DND-41 (cell line): ENCODE measurements at regions not wholly inside any gene's neighbourhood (a gene's known extent, or its start where the extent isn't known, plus 50 kb on each side); places are given as distances from the start of the nearest gene placed in this dataset.
A peak's percentile ranks its signal among the peaks of the same experiment; 100 is the strongest.

ENCODE experiments used
- ATAC-seq: fragments of 200-7000 bp; cut with Tn5 transposase; 3 replicates; pipeline ENCODE4 v1.9.1; 2021; ENCODE audit warnings: low read depth; ENCODE audit not compliant: insufficient read depth
- DNase-seq: peaks from one replicate; pipeline ENCODE4 v3.0.0-alpha.2; 2020
- H2AFZ ChIP-seq: 2 replicates; pipeline ENCODE4 v1.6.0; 2012; ENCODE audit warnings: low read depth, low read length
- H3K27ac ChIP-seq: 2 replicates; pipeline ENCODE4 v1.5.1; 2012; ENCODE audit warnings: low read length, inconsistent platforms
- H3K27me3 ChIP-seq: fragments of 200-600 bp; sonication (generic); 2 replicates; pipeline ENCODE4 v1.6.0; 2012; ENCODE audit warnings: low read length, mild to moderate bottlenecking, inconsistent platforms; ENCODE audit not compliant: insufficient read depth, poor library complexity
- H3K36me3 ChIP-seq: 2 replicates; pipeline ENCODE4 v1.5.1; 2012; ENCODE audit warnings: low read length, inconsistent platforms; ENCODE audit not compliant: insufficient read depth
- H3K4me1 ChIP-seq: 2 replicates; pipeline ENCODE4 v1.5.1; 2012; ENCODE audit warnings: mild to moderate bottlenecking, low read length; ENCODE audit not compliant: insufficient read depth
- H3K4me2 ChIP-seq: 2 replicates; pipeline ENCODE4 v1.6.0; 2012; ENCODE audit warnings: mild to moderate bottlenecking, moderate library complexity, low read length, inconsistent platforms; ENCODE audit not compliant: insufficient read depth
- H3K4me3 ChIP-seq, 2 experiments: fragments of 200-600 bp in 1 of 2; shearing (Covaris generic) in 1 of 2; 2 replicates each; pipeline ENCODE4 v1.5.1; 2012 to 2016; ENCODE audit warnings: inconsistent platforms in 2 of 2, low read length in 2 of 2, mild to moderate bottlenecking in 2 of 2, low read depth in 1 of 2, moderate library complexity in 1 of 2
- H3K79me2 ChIP-seq: 2 replicates; pipeline ENCODE4 v1.6.0; 2012; ENCODE audit warnings: low read length, inconsistent platforms; ENCODE audit not compliant: insufficient read depth
- H3K9ac ChIP-seq: 2 replicates; pipeline ENCODE4 v1.6.0; 2012; ENCODE audit warnings: low read depth, mild to moderate bottlenecking, inconsistent platforms, low read length, moderate library complexity
- H3K9me3 ChIP-seq: 2 replicates; pipeline ENCODE4 v1.5.1; 2012; ENCODE audit warnings: low read length, moderate library complexity, mild to moderate bottlenecking, inconsistent platforms; ENCODE audit not compliant: insufficient read depth, severe bottlenecking
- H4K20me1 ChIP-seq: 2 replicates; pipeline ENCODE4 v1.6.0; 2012; ENCODE audit warnings: low read length; ENCODE audit not compliant: insufficient read depth
- CTCF ChIP-seq: IDR thresholded peaks from 2 replicates; pipeline ENCODE4 v1.5.1; 2012; ENCODE audit warnings: borderline replicate concordance, low read length, moderate library complexity, mild to moderate bottlenecking; ENCODE audit not compliant: poor library complexity, severe bottlenecking; ENCODE audit errors: extremely low read depth
- EZH2 ChIP-seq: IDR thresholded peaks from 3 replicates; pipeline ENCODE4 v1.6.1; 2012; ENCODE audit warnings: borderline replicate concordance, low read depth, mild to moderate bottlenecking, moderate library complexity, low read length, inconsistent platforms; ENCODE audit not compliant: severe bottlenecking

GRCh38 chr5:40307920-40308319, 371.8 kb upstream of the PTGER4 start:
- no peak for DNase-seq
- no peaks in the 10 kb centered on the region for H3K79me2 ChIP-seq
- H3K36me3 ChIP-seq = no peaks in the 10 kb centered on the region
- no peaks in the 10 kb centered on the region for H3K27me3 ChIP-seq
- peak; percentile 37; the same call in 1 of the 3 replicates for ATAC-seq
- H4K20me1 ChIP-seq = no peaks in the 10 kb centered on the region
- H3K9me3 ChIP-seq = no peaks in the 10 kb centered on the region
- no peak overlapping the region for H3K4me3 ChIP-seq
- H3K9ac ChIP-seq = no peak overlapping the region
- H2AFZ ChIP-seq = no peak overlapping the region
- no peak overlapping the region for H3K4me2 ChIP-seq
- no peaks in the 10 kb centered on the region for H3K4me1 ChIP-seq
- TF ChIP-seq CTCF = no peak
- no peak for TF ChIP-seq EZH2
- no peak overlapping the region for H3K27ac ChIP-seq

GRCh38 chr5:40306869-40307487, 372.7 kb upstream of the PTGER4 start:
- no peak overlapping the region for H3K27ac ChIP-seq

GRCh38 chr5:40292006-40292405, 387.7 kb upstream of the PTGER4 start:
- Histone ChIP-seq H3K9me3 (no peaks in the 10 kb centered on the region), H3K36me3 (no peaks in the 10 kb centered on the region), H2AFZ (no peak overlapping the region), H3K27me3 (no peaks in the 10 kb centered on the region), H3K4me1 (peaks cover 15% of the 10 kb centered on the region), H3K9ac (no peak overlapping the region), H3K4me3 (no peak overlapping the region), H4K20me1 (no peaks in the 10 kb centered on the region), H3K27ac (no peak overlapping the region), H3K79me2 (no peaks in the 10 kb centered on the region), H3K4me2 (no peak overlapping the region)
- ATAC-seq (peak; percentile 77), DNase-seq (peak; percentile 24)
- TF ChIP-seq CTCF (no peak), EZH2 (no peak)

More at GRCh38 chr5:40306869-40307487, 372.7 kb upstream of the PTGER4 start:
- Histone ChIP-seq H3K36me3 (no peaks in the 10 kb centered on the region), H3K79me2 (no peaks in the 10 kb centered on the region), H3K4me2 (no peak overlapping the region), H3K27me3 (no peaks in the 10 kb centered on the region), H3K9me3 (no peaks in the 10 kb centered on the region), H3K4me3 (no peak overlapping the region), H2AFZ (no peak overlapping the region), H4K20me1 (no peaks in the 10 kb centered on the region), H3K9ac (no peak overlapping the region), H3K4me1 (no peaks in the 10 kb centered on the region)
- DNase-seq = no peak
- no peak for TF ChIP-seq CTCF
- TF ChIP-seq EZH2 = no peak
- ATAC-seq = no peak
